ENCODE measurements at regions not wholly inside any gene's neighbourhood (a gene's known extent, or its start where the extent isn't known, plus 50 kb on each side); places are given as distances from the start of the nearest gene placed in this dataset.

- CTCF ChIA-PET: interaction anchor here (0.7 kb wide), 1 partner anchor 230 kb away, joined by 3 read pairs; no protein-coding TSS in a partner anchor
- TF ChIP-seq CTCF (conservative IDR thresholded peaks at IDR 0.05; ENCODE audit: low read depth): no peak
- POLR2A ChIA-PET (ENCODE audit: low non-redundant PET): interaction anchor here (0.6 kb wide), 1 partner anchor 35 kb away, joined by 6 read pairs; no protein-coding TSS in a partner anchor
- DNase-seq (ENCODE audit: low spot score): no peak
- no peak overlapping the region for H3K27ac ChIP-seq
These were observed 52.8 kb upstream of the ZBTB40 start for GRCh38 chr1:22398656-22399420.

- no peak for TF ChIP-seq CTCF (conservative IDR thresholded peaks at IDR 0.05; ENCODE audit: low read depth)
- H3K27ac ChIP-seq: no peak overlapping the region
- CTCF ChIA-PET: no interaction called here
- no peak for DNase-seq (ENCODE audit: low spot score)
- POLR2A ChIA-PET (ENCODE audit: low non-redundant PET): no interaction called here
These were observed 52.1 kb upstream of the ZBTB40 start for GRCh38 chr1:22399421-22400091.
